SHP77 treated with DMSO at 0.1 percent for 48 hours (cell line): ENCODE measurements at regions not wholly inside any gene's neighbourhood (a gene's known extent, or its start where the extent isn't known, plus 50 kb on each side); places are given as distances from the start of the nearest gene placed in this dataset.
"Not testable (repeated sequence)": the region's sequence is repeated elsewhere in the genome, so short reads cannot be mapped to it uniquely, and the experiment has no call there.

Experiments
- DNase-seq: peaks from one replicate; lab custom pipeline; 2025; lab: John Stamatoyannopoulos, UW

DNA sequence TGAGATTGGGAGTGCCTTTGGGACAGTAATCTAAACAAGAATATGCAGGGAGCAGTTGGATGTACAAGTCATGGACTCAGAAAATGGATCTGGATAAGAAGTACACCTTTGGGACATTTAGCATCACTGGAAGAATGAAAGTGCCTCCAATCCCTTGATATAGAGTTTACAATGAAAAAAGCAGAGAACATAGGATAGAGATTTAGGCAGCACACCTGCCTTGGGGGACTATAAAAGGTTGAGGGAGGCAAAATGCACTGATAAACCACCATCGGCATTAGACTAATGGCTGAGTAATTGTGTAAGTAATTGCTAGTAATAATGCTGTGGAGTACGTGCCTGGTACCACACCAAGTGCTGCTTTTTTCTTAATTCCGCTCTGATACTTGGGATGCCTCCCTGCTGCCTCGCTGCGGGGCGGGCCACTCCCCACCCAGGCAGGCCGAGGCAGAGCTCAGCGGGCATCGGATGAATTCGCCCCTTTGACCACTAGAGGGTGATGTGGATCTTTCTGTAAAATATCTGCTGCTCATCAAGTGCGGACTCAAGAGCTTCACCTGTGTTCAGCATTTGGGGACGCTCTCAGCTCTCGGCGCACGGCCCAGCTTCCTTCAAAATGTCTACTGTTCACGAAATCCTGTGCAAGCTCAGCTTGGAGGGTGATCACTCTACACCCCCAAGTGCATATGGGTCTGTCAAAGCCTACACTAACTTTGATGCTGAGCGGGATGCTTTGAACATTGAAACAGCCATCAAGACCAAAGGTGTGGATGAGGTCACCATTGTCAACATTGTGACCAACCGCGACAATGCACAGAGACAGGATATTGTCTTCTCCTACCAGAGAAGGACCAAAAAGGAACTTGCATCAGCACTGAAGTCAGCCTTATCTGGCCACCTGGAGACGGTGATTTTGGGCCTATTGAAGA, 99.9 kb downstream of the ANKRD18B start:
- DNase-seq, result peak; percentile 27

DNA sequence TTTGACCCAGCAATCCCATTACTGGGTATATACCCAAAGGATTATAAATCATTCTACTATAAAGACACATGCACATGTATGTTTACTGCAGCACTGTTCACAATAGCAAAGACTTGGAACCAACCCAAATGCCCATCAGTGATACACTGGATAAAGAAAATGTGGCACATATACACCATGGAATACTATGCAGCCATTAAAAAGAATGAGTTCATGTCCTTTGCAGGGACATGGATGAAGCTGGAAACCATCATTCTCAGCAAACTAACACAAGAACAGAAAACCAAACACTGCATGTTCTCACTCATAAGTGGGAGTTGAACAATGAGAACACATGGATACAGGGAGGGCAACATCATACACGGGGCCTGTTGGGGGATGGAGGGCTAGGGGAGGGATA, 104.3 kb downstream of the ANKRD18B start:
- DNase-seq, result not testable (repeated sequence)

DNA sequence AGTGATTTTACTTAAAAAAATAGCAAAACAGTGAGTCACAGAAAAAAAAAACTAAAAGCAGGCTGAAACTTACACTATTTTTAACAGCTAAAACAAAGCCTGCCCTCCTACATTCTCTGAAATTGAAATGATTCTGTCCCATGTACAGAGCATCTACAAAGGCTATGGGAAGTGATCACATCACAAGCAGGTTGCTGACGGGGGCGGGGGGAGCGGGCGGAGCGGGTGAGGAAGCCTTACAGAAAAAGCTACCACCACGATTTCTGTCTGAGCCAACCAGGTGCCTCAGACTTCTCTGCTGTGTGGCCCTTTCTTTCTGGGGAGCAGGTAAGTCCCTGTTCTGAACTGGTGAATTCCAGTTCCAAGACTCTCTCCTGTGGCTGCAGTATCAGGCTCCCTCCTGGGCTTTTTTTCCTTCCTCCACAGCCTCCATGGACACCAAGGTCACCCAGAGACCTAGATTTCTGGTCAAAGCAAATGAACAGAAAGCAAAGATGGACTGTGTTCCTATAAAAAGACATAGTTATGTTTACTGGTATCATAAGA, 104.9 kb downstream of the ANKRD18B start:
- DNase-seq, result no peak

DNA sequence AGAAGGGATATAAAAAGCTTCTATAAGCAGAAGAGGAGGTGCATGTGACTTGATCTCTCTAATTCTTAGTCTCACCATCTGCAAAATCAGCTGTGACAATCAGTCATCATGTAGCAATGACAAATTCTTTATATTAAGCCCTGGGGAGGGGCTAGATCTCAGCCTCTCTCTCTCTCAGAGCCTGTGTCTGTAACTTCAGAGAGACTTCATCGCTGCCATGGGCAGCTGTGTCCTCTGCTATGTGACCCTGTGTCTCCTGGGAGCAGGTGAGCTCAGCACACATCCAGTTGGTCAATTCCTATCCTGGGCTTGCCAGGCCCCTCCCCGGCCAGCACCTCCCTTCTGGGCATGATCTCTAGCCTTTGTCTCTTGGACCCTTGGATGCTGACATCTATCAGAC, 109.6 kb downstream of the ANKRD18B start:
- no peak for DNase-seq

DNA sequence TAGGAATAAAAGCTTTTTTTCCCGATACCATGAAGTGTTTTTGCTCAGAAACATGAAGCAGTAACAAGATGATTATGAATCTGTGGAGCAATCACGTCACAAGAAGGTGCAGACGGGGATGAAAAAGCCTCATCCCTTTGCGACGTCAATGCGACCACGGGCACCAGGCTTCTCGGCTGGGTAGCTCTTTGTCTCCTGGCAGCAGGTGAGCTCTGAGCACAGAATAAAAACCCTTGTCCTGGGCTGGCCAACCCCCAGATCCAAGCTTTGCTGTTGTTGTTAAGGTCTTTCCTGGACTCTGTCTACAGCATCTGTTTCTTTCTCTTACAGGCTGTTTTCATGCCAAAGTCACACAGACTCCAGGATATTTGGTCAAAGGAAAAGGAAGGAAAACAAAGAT, 113.8 kb downstream of the ANKRD18B start:
- no peak for DNase-seq

DNA sequence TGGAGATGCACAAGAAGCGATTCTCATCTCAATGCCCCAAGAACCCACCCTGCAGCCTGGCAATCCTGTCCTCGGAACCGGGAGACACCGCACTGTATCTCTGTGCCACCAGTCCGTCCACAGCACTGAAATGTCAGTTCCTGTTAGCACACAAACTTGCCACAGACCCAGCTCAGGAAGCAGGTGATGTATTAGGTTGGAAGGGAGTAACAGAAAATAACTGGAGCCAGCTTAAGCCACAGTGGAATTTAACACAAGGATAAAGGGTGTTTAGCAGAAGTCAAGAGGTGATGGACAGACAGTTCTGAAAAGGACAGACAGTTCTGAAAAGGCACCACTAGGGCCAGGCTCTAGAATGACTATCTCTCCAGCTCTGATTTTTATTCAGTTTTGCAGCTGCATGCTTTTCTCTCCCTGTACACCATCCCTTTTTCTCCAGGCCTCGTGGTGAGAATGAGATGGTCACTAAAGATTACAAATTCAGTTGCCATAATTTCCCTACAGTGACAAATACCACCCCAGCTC, 114.4 kb downstream of the ANKRD18B start:
- no peak for DNase-seq

DNA sequence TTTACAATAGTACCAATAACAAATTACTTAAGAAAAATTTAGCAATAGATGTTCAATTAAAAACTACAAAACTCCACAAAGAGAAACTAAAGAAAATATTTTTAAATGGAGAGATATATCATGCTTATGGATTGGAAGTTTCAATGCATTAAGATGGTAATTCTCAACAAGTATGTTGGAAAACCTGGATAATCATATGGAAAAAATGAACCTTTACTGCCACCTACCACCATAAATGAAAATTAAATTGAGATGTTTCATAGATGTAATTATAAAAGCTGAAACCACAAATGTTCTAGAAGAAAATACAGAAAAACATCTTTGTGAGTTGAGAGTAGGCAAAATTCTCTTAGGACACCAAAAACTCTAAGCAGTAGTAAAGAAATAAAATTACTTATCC, 121.7 kb downstream of the ANKRD18B start:
- no peak for DNase-seq

DNA sequence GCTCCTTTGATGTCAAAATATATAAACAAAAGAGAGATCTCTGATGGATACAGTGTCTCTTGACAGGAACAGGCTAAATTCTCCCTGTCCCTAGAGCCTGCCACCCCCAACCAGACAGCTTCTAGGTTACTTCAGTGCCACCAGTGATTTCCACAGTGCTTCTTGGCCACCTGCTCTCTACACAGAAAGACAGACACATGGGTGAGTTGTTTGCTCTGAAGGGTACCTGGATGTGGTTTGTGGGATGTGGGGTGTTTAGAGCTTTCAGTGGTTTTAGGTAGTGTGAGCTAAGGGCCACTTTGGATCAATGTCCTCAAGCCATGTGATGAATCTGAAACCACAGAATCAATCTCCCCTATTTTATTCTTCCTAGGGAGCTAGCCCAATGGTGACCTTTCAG, 125.4 kb downstream of the ANKRD18B start:
- no peak for DNase-seq

DNA sequence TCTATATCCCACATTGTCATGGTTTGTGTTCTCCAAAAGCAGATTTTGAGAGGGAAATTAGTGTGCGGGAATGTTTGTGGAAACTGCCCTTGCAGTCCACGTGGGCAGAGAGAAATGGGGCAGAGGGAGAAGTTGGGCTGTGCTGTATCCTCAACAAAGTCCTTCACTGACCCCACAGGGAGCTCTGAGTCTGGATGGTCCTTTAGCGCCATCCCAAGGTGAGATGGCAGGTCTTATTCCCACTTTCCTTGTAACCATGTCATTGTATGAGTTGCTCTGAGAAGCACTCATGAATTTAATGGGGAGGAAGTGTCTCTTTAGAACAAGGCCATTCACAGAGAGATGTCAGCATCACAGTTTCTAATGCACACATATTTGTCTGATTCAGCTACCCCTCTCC, 127.1 kb downstream of the ANKRD18B start:
- no peak for DNase-seq

DNA sequence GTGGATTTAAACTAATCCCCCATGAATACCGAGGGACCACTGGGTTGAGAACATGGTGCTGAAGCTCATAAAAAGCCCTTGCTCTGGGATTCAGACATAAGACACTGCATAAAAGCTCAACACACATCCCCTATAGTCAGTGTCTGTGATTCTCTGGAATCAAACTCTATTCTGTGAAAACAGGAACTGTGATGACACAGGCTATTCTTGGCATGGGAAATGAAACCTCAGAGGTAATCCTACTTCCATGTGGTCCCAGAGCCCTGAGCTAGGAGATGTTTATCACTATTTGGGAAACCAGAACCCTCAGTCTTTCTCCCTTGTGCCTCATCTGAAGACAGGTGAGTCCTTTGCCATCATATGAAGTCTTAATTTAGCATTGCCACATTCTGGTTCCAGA, 135.4 kb upstream of the PRSS3 start:
- no peak for DNase-seq

DNA sequence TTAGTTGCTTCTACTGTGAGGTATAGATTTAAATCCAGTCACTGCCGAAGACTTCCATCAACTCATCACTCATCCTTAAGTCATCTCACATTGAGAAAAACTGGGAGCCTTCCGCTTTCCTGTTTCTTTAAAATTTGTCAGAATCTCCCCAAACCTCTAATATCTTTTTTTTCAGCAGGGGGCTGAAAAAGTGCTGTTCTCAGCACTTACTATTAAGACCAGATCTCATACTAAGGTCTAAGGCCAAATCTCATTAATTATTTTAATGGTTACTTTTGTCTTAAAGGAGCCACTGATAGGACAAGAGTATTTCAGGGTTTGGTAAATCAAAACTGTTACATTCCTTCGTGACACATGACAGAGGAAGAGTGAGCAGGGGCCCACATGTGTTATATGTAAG, 134.6 kb upstream of the PRSS3 start:
- no peak for DNase-seq

DNA sequence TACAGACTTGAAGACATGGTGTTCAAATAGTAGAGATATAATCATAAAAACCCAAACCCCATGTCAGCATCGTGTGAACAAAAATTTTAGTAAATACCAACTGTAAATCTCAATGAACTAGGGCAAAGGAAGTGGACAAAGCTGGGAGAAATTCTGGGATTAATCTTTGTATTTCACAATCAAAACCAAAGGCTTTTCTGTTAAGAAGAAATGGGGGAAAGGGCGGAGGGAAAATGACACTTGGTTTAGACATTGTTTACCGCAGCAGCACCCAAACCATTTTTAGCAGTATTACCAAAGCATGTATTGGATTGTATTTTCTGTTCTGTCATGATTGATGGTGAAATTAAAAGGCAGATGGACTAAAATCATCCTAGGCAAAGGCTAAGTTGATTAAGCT, 134.2 kb upstream of the PRSS3 start:
- DNase-seq, result no peak

DNA sequence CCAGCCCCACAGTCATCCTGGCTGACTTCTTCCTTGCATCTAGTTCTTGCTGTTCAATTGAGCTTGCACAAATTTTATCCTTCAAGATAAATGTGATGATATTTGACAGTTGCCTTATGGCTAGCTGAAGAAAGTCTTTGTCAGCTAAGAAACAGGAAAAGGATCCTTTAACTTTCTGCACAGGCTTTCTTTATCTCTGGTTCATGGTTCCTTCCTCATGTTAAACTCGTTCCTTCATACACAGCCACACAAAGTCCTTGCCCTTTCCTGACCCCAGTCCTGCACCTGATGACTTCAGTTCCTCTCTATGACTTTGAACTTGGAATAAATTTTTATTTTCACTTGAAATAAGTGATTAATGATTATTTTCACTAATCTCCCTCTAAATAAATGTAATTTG, 132.5 kb upstream of the PRSS3 start:
- no peak for DNase-seq

DNA sequence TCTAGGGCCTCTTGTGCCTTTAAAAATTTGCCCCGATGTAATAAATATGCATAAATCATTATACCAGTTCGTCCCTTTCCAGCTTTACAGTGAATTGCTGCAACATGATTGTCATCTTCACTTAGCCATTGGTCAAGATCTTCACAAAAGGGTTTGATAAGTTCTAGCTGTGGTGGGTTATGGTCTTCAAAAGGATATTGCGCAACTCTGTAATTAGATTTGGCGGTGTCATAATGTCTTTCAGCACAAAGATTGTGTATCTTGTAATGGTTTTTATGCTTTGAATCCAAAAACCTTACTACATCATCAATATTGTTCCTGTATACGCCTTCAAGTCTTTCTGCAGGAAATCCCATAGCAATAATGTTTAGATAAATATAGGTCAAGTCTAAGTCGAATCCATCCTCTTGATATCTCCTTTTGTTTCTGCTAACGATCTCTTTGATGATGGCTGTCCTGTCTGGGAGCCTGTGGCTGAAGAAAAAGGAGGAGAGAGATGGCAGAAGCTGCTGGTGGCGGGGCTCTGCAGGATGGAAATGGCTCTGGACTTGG, 119.1 kb upstream of the PRSS3 start:
- not testable (repeated sequence) for DNase-seq

DNA sequence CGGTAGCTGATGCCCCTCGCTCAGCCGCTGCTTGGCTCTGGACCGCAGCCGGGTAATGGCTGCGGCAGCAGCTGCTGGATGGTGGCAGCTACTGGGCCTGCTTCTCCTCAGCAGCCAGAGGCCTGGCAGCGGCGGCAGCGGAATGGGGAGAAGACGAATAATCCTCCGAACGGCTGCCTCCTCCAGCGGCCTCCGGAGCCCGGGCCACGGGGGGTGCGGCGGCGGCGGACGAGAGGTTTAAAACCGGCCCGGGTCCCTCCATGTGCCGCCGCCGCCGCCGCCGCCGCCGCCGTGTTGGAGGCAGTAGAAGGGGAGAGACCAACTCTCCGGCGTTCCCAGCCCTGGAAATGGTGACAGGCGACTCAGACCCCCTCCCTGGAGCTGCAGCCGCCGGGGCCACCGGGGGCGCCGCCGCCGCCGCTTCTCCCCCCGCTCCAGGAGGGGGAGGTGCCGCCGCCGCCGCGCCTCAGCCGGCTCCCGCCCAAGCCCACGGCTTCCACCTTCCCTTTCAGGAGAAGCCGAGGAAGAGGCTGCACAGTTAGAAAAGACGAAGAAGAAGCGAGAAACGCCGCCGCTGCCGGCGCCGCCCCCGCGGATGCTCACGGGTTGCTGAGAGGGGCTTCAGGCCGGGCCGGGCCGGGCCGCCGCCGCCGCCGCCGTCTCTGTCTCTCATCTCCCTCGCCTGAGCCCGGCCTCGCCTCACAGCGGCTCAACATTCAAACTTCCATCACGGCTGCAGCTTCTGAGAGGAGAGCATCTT, 118.4 kb upstream of the PRSS3 start:
- no peak for DNase-seq

DNA sequence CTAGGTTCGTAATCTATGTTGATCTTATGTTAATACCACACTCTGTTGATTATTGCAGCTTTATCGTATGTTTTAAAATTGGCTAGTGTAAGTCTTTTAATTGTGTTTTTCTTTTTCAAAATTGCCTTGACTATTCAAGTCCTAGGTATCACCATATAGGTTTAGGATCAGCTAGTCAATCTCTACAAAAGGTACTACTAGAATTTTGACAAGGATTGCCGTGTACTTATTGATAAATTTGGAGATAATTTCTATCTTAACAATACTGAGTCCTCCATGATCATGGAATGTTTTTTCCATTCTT, 117.9 kb upstream of the PRSS3 start:
- no peak for DNase-seq

DNA sequence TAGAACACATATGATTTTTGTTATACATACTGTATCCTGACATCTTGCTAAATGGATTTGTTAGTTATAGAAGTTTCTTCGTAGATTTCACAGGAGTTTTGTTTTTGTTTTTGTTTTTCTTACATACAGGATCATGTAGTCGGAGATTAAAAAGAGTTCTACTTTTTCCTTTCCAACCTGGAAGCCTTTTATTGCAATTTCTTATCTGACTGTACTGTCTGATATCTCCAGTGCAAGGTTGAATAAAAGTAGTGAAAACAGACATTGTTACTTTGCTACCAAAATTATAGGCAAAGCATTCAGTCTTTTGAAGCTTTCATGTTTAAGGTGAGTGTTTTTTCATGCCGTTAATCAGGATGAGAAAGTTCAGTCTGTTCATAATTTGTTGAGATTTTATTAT, 117.4 kb upstream of the PRSS3 start:
- no peak for DNase-seq

DNA sequence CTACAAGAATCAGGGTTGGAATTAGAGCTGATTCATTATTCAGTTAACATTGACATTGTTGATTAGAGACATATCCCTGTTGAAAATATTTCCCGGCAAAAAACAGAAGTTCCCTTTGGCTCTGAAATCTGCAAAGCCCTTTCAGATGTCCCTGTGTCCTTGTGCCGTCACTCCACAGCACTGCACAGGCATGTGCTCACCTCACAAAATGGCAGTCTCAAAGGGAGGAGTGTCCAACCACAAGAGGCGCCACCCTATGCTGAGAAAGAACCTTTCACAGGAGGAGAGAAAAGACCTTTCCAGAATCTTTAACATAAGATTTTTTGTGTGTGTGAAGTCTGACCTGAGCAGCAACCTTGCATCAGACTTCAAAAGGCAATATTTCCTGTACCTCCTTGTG, 112.8 kb upstream of the PRSS3 start:
- DNase-seq, result no peak

DNA sequence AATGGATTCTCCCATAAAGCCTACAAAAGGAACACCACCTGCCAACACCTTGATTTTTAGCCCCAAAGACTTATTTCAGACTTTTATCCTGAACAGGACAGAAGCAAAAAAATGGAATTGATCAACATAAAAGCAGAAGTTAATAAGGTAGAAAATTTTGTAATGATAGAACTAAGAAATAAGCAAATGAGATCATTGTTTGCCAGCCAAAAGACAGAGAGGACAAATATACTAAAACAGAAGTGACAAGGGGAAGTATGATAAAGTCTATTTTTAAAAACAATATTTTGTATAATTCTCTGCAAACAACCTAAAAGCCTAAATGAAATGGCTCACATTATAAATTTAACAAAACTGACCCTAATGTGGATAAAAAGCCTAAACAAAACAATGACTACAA, 110.5 kb upstream of the PRSS3 start:
- no peak for DNase-seq

DNA sequence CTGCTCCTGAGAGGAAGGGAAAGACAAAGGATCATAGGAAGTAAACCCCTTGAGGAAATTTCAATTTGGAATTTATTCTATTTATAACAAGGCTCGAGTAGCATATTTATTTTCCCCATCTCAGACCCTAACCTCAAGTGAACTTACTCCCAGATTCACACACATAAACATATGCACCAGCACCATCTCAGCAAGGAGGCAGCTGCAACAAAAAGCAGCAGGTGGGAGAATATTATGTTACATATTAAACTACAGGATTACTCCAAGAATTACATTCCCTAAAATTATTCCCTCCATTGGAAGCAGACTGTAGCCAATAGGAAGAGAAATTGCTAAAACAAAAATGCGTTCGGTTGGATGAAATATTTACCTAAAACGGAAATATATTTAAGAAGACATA, 108.4 kb upstream of the PRSS3 start:
- no peak for DNase-seq

DNA sequence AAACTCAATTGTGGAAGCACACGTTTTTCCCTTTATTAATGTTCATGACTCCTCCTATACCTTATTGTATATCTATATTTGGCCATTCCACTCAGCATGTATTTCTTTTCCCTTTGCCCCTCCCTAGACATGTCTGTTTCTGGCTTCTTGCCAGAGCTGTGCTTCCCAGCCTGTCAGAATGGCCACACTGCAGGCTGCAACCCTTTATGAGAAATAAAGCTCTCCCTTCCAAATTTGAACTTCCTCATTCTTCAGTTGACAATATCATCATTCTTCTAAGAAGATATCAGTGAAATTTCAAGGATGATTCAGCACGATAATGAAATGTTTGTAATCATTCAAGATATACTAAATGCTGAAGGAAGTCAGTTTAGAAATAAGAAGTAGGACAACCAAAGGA, 107.6 kb upstream of the PRSS3 start:
- no peak for DNase-seq

DNA sequence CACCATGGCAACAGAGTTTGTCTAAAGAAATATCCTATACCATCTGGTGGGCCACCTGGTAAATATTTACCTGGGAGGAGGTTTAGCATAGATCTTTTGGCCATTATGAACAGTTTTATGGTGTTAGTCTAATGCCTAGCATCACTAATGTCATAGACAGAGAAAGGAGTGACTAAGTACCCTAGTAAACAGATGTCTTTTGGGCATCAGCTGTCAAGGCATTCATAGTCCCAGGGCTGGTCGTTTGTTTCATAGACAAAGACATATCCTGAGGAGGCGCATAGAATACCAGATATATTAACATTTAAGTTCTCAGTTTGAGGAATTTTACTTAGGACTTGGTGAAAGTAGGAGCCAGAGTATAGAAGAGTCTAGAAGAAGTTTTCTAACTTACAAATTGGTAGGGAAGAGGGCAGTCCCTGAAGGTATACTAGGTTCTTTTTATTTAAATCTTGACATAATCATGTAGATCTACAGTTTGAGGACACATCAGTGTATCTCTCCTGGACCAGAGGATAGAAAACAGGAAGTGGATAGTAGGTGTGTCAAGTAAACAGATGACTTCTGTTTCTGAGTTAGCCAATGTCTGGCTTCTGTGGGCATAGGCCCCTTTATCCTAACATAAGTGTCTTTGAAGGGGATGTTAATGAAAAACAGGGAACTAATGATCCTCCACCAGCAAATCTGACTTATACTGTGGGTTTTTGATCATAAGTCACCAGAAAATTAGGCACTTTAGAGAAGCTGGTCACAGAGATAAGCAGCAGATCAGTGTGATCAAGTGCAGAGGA, 105.0 kb upstream of the PRSS3 start:
- DNase-seq, result no peak
